ENCODE measurements at regions not wholly inside any gene's neighbourhood (a gene's known extent, or its start where the extent isn't known, plus 50 kb on each side); places are given as distances from the start of the nearest gene placed in this dataset.

DNA sequence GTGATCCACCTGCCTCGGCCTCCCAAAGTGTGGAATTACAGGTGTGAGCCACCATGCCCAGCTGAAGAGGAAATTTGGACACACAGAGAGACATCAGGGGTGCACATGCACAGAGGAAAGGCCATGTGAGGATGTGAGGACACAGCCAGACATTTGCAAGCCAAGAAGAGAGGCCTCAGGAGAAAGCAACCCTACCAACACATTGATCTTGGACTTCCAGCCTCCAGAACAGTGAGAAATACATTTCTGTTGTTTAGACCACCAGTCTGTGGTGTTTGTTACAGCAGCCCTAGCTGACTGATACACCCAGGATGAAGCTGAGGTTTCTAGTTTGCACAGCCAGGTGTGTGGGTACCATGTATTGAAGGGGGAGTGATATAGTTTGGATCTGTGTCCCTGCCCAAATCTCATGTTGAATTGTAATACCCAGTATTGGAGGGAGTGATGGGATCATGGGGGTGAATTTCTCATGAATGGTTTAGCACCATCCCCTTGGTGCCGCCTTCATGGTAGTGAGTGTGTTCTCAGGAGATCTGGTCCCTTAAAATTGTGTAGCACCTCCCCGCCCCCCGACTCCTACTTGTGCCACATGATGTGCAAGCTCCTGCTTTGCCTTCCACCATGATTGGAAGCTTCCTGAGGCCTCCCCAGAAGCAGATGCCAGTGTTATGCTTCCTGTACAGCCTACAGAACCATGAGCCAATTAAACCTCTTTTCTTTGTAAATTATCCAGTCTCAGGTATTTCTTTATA, 64.7 kb upstream of the DUSP5 start:
- no peak overlapping the region for H3K27ac ChIP-seq (ENCODE audit: low read depth, low read length)
- no peaks in the 10 kb centered on the region for H3K36me3 ChIP-seq (ENCODE audit: low read length)
- H2AFZ ChIP-seq (ENCODE audit: low read depth, low read length, severe bottlenecking) = no peak overlapping the region
- no peaks in the 10 kb centered on the region for H3K9me3 ChIP-seq (ENCODE audit: insufficient read depth, low read length)
- no peak overlapping the region for H3K4me3 ChIP-seq (ENCODE audit: insufficient read depth, low read length, poor library complexity, severe bottlenecking)
- TF ChIP-seq, protein P1, sequence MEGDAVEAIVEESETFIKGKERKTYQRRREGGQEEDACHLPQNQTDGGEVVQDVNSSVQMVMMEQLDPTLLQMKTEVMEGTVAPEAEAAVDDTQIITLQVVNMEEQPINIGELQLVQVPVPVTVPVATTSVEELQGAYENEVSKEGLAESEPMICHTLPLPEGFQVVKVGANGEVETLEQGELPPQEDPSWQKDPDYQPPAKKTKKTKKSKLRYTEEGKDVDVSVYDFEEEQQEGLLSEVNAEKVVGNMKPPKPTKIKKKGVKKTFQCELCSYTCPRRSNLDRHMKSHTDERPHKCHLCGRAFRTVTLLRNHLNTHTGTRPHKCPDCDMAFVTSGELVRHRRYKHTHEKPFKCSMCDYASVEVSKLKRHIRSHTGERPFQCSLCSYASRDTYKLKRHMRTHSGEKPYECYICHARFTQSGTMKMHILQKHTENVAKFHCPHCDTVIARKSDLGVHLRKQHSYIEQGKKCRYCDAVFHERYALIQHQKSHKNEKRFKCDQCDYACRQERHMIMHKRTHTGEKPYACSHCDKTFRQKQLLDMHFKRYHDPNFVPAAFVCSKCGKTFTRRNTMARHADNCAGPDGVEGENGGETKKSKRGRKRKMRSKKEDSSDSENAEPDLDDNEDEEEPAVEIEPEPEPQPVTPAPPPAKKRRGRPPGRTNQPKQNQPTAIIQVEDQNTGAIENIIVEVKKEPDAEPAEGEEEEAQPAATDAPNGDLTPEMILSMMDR (IDR thresholded peaks at IDR 0.05; ENCODE audit: insufficient read depth, low read length, poor library complexity, severe bottlenecking) = no peak
- no peak for TF ChIP-seq EZH2phosphoT487 (conservative IDR thresholded peaks at IDR 0.05; ENCODE audit: low read length)
- H3K27me3 ChIP-seq (ENCODE audit: low read length) = no peaks in the 10 kb centered on the region
- H3K4me2 ChIP-seq (ENCODE audit: low read depth, low read length, poor library complexity, severe bottlenecking) = no peak overlapping the region
- H3K79me2 ChIP-seq (ENCODE audit: insufficient read depth, low read length) = no peaks in the 10 kb centered on the region
- H3K9ac ChIP-seq (ENCODE audit: low read length) = no peak overlapping the region
- no peaks in the 10 kb centered on the region for H3K9me2 ChIP-seq (replicated peaks; ENCODE audit: insufficient read depth, low read length)
- H3F3A ChIP-seq (ENCODE audit: insufficient read depth) = no peaks in the 10 kb centered on the region
- no peaks in the 10 kb centered on the region for H4K20me1 ChIP-seq (ENCODE audit: low read depth, low read length)

DNA sequence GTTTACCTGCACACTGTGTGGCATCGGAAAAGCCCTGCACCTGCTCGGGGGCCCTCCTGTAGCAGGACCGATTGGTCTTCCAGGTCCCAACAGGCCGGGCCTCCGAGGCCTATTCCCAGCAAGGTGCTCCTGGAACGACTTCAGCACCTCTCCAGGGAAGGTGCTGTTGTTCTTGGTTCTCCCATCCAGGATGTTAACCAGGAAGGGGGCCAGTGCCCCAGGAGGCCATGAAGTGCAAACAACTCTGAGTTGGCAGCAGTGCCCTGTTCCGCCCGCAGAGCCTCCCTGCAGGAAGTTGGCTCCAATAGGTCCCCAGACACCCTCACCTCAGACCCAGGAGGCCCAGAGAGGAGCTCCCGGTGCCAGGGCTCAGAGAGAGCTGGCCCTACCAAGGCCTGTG, 64.0 kb upstream of the DUSP5 start:
- H3F3A ChIP-seq (ENCODE audit: insufficient read depth) = no peaks in the 10 kb centered on the region
- no peaks in the 10 kb centered on the region for H4K20me1 ChIP-seq (ENCODE audit: low read depth, low read length)
- H3K9me3 ChIP-seq (ENCODE audit: insufficient read depth, low read length) = no peaks in the 10 kb centered on the region
- H3K9ac ChIP-seq (ENCODE audit: low read length) = no peak overlapping the region
- H3K36me3 ChIP-seq (ENCODE audit: low read length) = no peaks in the 10 kb centered on the region
- H3K79me2 ChIP-seq (ENCODE audit: insufficient read depth, low read length) = no peaks in the 10 kb centered on the region
- no peak overlapping the region for H3K4me3 ChIP-seq (ENCODE audit: insufficient read depth, low read length, poor library complexity, severe bottlenecking)
- TF ChIP-seq, protein P1 (IDR thresholded peaks at IDR 0.05; ENCODE audit: insufficient read depth, low read length, poor library complexity, severe bottlenecking) = no peak
- no peak for TF ChIP-seq EZH2phosphoT487 (conservative IDR thresholded peaks at IDR 0.05; ENCODE audit: low read length)
- no peak overlapping the region for H2AFZ ChIP-seq (ENCODE audit: low read depth, low read length, severe bottlenecking)
- no peaks in the 10 kb centered on the region for H3K27me3 ChIP-seq (ENCODE audit: low read length)
- H3K9me2 ChIP-seq (replicated peaks; ENCODE audit: insufficient read depth, low read length) = no peaks in the 10 kb centered on the region
- no peak overlapping the region for H3K27ac ChIP-seq (ENCODE audit: low read depth, low read length)
- H3K4me2 ChIP-seq (ENCODE audit: low read depth, low read length, poor library complexity, severe bottlenecking) = no peak overlapping the region

DNA sequence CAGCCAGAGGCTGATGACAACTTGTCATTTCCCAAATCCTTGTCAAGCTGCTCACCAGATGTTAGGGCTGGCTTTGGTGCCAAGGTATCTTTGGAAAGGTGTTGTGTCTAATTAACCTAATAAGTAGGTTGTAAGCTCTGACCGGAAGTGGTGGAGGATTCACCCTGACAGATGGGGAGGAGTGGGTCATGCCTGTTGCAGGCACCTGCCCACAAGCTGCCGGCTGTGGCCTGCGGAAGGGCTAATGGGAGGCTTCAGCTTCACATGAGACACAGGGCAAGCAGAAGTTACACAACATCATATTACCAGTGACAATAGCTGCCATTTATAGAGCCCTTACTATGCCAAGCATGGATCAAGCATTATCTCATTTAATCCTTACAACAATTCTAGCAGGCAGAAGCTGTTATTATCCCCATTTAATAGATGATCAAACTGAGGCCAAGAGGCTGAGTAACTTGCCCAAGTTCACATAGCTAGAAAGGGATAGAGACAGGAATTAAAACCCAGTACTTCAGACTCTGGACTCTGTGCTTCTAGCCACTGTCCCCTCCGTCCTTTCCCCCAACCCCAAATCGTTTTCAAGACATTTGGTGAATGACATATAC, 63.1 kb upstream of the DUSP5 start:
- H3K9ac ChIP-seq (ENCODE audit: low read length) = no peak overlapping the region
- no peaks in the 10 kb centered on the region for H3F3A ChIP-seq (ENCODE audit: insufficient read depth)

More for the DNA sequence above, 63.1 kb upstream of the DUSP5 start:
- no peaks in the 10 kb centered on the region for H3K9me2 ChIP-seq (replicated peaks; ENCODE audit: insufficient read depth, low read length)
- no peaks in the 10 kb centered on the region for H3K9me3 ChIP-seq (ENCODE audit: insufficient read depth, low read length)
- no peaks in the 10 kb centered on the region for H4K20me1 ChIP-seq (ENCODE audit: low read depth, low read length)
- H3K27me3 ChIP-seq (ENCODE audit: low read length) = no peaks in the 10 kb centered on the region
- H3K27ac ChIP-seq (ENCODE audit: low read depth, low read length) = no peak overlapping the region
- no peak overlapping the region for H2AFZ ChIP-seq (ENCODE audit: low read depth, low read length, severe bottlenecking)
- no peaks in the 10 kb centered on the region for H3K79me2 ChIP-seq (ENCODE audit: insufficient read depth, low read length)
- H3K36me3 ChIP-seq (ENCODE audit: low read length) = no peaks in the 10 kb centered on the region
- H3K4me2 ChIP-seq (ENCODE audit: low read depth, low read length, poor library complexity, severe bottlenecking) = no peak overlapping the region
- TF ChIP-seq EZH2phosphoT487 (conservative IDR thresholded peaks at IDR 0.05; ENCODE audit: low read length) = no peak
- TF ChIP-seq, protein P1 (IDR thresholded peaks at IDR 0.05; ENCODE audit: insufficient read depth, low read length, poor library complexity, severe bottlenecking) = no peak
- no peak overlapping the region for H3K4me3 ChIP-seq (ENCODE audit: insufficient read depth, low read length, poor library complexity, severe bottlenecking)
